Neural crest cell (in vitro differentiated cells): ENCODE measurements at regions not wholly inside any gene's neighbourhood (a gene's known extent, or its start where the extent isn't known, plus 50 kb on each side); places are given as distances from the start of the nearest gene placed in this dataset.

Source experiments
- DNase-seq: peaks from one replicate; pipeline ENCODE4 v3.0.0; 2021; ENCODE audit warnings: low read depth, mixed read lengths, low spot score
- H3K27ac Mint-ChIP-seq: one replicate; pipeline ENCODE4 v1.8.0; 2021; ENCODE audit warnings: mild to moderate bottlenecking, mixed read lengths; ENCODE audit not compliant: unreplicated experiment
- H3K27me3 Mint-ChIP-seq: 2 replicates; pipeline ENCODE4 v1.8.0; 2021; ENCODE audit warnings: low read depth, mild to moderate bottlenecking, mixed read lengths
- H3K36me3 Mint-ChIP-seq: 2 replicates; pipeline ENCODE4 v1.8.0; 2021; ENCODE audit warnings: low read depth, mild to moderate bottlenecking, mixed read lengths
- H3K4me1 Mint-ChIP-seq: 2 replicates; pipeline ENCODE4 v1.8.0; 2021; ENCODE audit warnings: mixed read lengths
- H3K4me3 Mint-ChIP-seq: one replicate; pipeline ENCODE4 v1.8.0; 2021; ENCODE audit warnings: mild to moderate bottlenecking, mixed read lengths
- H3K9me3 Mint-ChIP-seq: 2 replicates; pipeline ENCODE4 v1.8.0; 2021; ENCODE audit warnings: mixed read lengths
- CTCF ChIP-seq: fragments of 200-600 bp; sonication (generic); conservative IDR thresholded peaks from 2 replicates; pipeline ENCODE4 v1.5.0; 2021; ENCODE audit warnings: antibody characterized with exemption, mild to moderate bottlenecking

DNA sequence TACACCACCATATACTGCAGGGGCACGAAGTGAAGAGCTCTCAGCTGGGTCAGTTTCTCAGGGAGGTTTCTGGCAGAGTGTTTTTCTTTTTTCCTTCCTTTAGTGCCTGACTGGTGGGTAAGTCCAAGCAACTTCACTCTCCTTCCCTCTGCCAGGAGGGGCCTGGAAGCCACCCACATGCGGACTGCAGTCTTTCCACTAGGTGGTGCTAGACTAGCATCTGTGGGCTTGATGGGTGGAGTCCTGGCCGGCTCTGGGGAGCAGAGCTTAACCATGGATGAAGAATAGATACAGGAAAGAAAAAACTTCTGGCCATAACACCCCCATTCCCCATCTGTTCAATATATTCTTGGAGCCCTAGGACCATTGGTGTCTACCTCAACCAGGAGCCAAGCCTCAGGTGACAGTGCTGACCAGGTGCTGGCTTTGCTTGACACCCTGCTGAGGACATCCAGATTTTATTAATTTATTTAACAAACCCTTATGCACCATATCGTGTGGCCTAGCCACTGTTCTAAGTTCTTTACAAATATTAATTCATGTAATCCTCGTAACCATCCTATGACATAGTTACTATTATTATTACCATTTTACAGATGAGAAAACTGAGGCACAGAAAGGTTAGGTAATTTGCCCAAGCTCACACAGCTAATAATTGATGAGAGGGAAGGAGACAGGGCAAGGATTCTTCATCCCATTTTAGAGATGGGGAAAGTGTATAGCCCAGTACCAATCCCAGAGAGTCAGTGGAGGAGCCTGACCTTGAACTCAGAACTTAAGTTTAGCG is 126.7 kb upstream of the CSF3R start:
- Mint-ChIP-seq H3K4me1 (peaks cover 4% of the 10 kb centered on the region), H3K4me3 (no peak overlapping the region), H3K27ac (no peak overlapping the region), H3K9me3 (no peaks in the 10 kb centered on the region), H3K36me3 (no peaks in the 10 kb centered on the region), H3K27me3 (peaks cover 8% of the 10 kb centered on the region)
- DNase-seq: peak; percentile 62
- TF ChIP-seq CTCF: peak; percentile 76

GRCh38 chr1:36608272-36608671 is 125.6 kb upstream of the CSF3R start:
- no peak overlapping the region for H3K4me3 Mint-ChIP-seq
- DNase-seq: no peak
- peaks cover 4% of the 10 kb centered on the region for H3K4me1 Mint-ChIP-seq
- no peak overlapping the region for H3K27ac Mint-ChIP-seq
- H3K9me3 Mint-ChIP-seq: no peaks in the 10 kb centered on the region
- peaks cover 8% of the 10 kb centered on the region for H3K27me3 Mint-ChIP-seq
- no peak for TF ChIP-seq CTCF
- H3K36me3 Mint-ChIP-seq: no peaks in the 10 kb centered on the region

- Mint-ChIP-seq H3K27me3 (peaks cover 16% of the 10 kb centered on the region), H3K4me1 (peaks cover 4% of the 10 kb centered on the region), H3K9me3 (no peaks in the 10 kb centered on the region), H3K27ac (no peak overlapping the region), H3K36me3 (no peaks in the 10 kb centered on the region), H3K4me3 (no peak overlapping the region)
- no peak for TF ChIP-seq CTCF
- DNase-seq: no peak
These were observed 124.5 kb upstream of the CSF3R start for GRCh38 chr1:36607263-36607651.

DNA sequence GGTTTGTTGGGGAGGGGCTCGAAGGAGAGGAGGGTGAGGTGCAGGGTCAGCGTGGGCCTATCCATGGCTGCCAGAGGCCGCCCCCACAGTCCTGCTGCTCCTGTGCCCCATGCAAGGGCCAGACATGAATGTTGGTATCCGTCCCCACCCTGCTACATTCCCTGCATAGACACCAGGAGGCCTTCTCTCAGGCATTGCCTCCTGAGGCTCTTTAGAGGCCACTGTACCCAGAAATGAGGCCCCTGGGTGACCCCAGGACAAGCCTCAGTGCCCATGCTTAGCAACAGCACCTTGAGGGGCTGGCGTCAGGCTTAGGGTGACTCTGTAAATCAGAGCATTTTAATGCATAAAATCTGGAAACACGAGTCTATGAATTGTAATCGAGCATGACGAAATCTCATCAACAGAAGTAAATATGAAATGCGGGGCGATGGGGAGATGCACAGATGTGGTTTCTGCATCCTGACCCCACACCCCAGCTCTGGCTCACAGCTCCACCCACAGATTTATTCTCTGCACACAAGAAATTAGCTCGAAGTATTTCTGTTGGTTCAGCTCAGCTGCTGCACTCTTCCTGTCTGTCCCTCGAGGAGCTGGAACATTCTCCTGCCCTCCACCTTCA is 124.0 kb upstream of the CSF3R start:
- Mint-ChIP-seq H3K4me1 (peaks cover 4% of the 10 kb centered on the region), H3K4me3 (no peak overlapping the region), H3K36me3 (no peaks in the 10 kb centered on the region), H3K27ac (no peak overlapping the region), H3K27me3 (peaks cover 16% of the 10 kb centered on the region), H3K9me3 (no peaks in the 10 kb centered on the region)
- TF ChIP-seq CTCF: no peak
- DNase-seq: no peak

GRCh38 chr1:36605942-36606640 is 123.4 kb upstream of the CSF3R start:
- no peak for TF ChIP-seq CTCF
- H3K4me3 Mint-ChIP-seq: no peak overlapping the region
- no peaks in the 10 kb centered on the region for H3K36me3 Mint-ChIP-seq
- no peak for DNase-seq
- H3K4me1 Mint-ChIP-seq: peaks cover 4% of the 10 kb centered on the region
- no peak overlapping the region for H3K27ac Mint-ChIP-seq
- peaks cover 16% of the 10 kb centered on the region for H3K27me3 Mint-ChIP-seq
- no peaks in the 10 kb centered on the region for H3K9me3 Mint-ChIP-seq
